PC-9 (cell line): ENCODE measurements at regions not wholly inside any gene's neighbourhood (a gene's known extent, or its start where the extent isn't known, plus 50 kb on each side); places are given as distances from the start of the nearest gene placed in this dataset.

Experiments
- CTCF ChIP-seq: fragments of 200-600 bp; sonication (generic); conservative IDR thresholded peaks from 2 replicates; pipeline ENCODE4 v1.6.1; 2017; ENCODE audit warnings: mixed run types, antibody characterized with exemption, mild to moderate bottlenecking, moderate library complexity
- EZH2 ChIP-seq: fragments of 200-600 bp; sonication (generic); IDR thresholded peaks from 2 replicates; pipeline ENCODE4 v1.8.0; 2017; ENCODE audit warnings: antibody characterized with exemption, low read depth

- TF ChIP-seq CTCF = no peak
- TF ChIP-seq EZH2 = no peak
Measured at GRCh38 chr3:115325539-115325938, 178.5 kb upstream of the ZBTB20 start.
